B cell (primary cell): ENCODE measurements at regions not wholly inside any gene's neighbourhood (a gene's known extent, or its start where the extent isn't known, plus 50 kb on each side); places are given as distances from the start of the nearest gene placed in this dataset.

Experiments used
- ATAC-seq: fragments of 200-7000 bp; cut with Tn5 transposase; one replicate; pipeline ENCODE4 v1.10.0; 2021; ENCODE audit warnings: low read depth, mild to moderate bottlenecking, moderate number of reproducible peaks, moderate library complexity
- CTCF ChIA-PET: fragments of 350-600 bp; sonication (Branson Sonifier 250); formaldehyde crosslinking; loops from one replicate; lab custom pipeline; 2021; ENCODE audit warnings: antibody characterized with exemption, inconsistent platforms; lab: Charles Lee
- POLR2A ChIA-PET: fragments of 350-600 bp; sonication (Branson Sonifier 250); formaldehyde crosslinking; loops from one replicate; lab custom pipeline; 2021; ENCODE audit warnings: antibody characterized with exemption; lab: Charles Lee
- DNase-seq: peaks from one replicate; pipeline ENCODE4 v3.0.0; 2013
- H2AFZ ChIP-seq: 2 replicates; pipeline ENCODE4 v1.6.1; 2012; ENCODE audit warnings: mild to moderate bottlenecking, low read depth, low read length; ENCODE audit not compliant: insufficient read depth, poor library complexity, severe bottlenecking
- H3K27ac ChIP-seq, 2 donors: 1 replicate in 1 of 2; 2 replicates in 1 of 2; pipeline ENCODE4 v1.5.1; 2012 to 2013; ENCODE audit warnings: low read length in 2 of 2, mild to moderate bottlenecking in 2 of 2, moderate library complexity in 1 of 2
- H3K27me3 ChIP-seq, 4 experiments: fragments of 200-600 bp in 1 of 4; sonication (generic) in 1 of 4; replicated peaks in 1 of 4; 1 replicate in 2 of 4; 2 replicates in 2 of 4; pipeline versions ENCODE4 v1.6.1 to v1.7.0; 2013 to 2016; ENCODE audit warnings: low read length in 3 of 4, mild to moderate bottlenecking in 2 of 4, mixed read lengths in 1 of 4, moderate library complexity in 1 of 4; ENCODE audit not compliant: insufficient read depth in 4 of 4, control insufficient read depth in 3 of 4; ENCODE audit errors: control extremely low read depth in 1 of 4
- H3K36me3 ChIP-seq, 2 experiments: replicated peaks in 1 of 2; 1 replicate in 1 of 2; 2 replicates in 1 of 2; pipeline versions ENCODE4 v1.6.1 to v1.7.1; 2013; ENCODE audit warnings: low read length in 1 of 2; ENCODE audit not compliant: insufficient read depth in 2 of 2, control insufficient read depth in 1 of 2; ENCODE audit errors: control extremely low read depth in 1 of 2, extremely low read depth in 1 of 2
- H3K4me1 ChIP-seq, 2 donors: fragments of 200-600 bp in 1 of 2; sonication (generic) in 1 of 2; 1 replicate in 1 of 2; 2 replicates in 1 of 2; pipeline versions ENCODE4 v1.5.1 to v1.6.1; 2013 to 2017; ENCODE audit warnings: low read length in 2 of 2; ENCODE audit not compliant: control insufficient read depth in 2 of 2, insufficient read depth in 2 of 2
- H3K4me2 ChIP-seq: replicated peaks from 2 replicates; pipeline ENCODE3; 2012; ENCODE audit warnings: mild to moderate bottlenecking, low read depth, low read length; ENCODE audit not compliant: poor library complexity, severe bottlenecking
- H3K4me3 ChIP-seq, 5 experiments: fragments of 200-600 bp in 1 of 5; sonication (generic) in 1 of 5; 1 replicate in 3 of 5; 2 replicates in 2 of 5; pipeline versions ENCODE4 v1.5.1 to v1.7.0; 2011 to 2016; ENCODE audit warnings: low read length in 4 of 5, mild to moderate bottlenecking in 4 of 5, low read depth in 2 of 5, control low read depth in 1 of 5, moderate library complexity in 1 of 5; ENCODE audit not compliant: insufficient read depth in 1 of 5; ENCODE audit errors: control extremely low read depth in 1 of 5, extremely low read depth in 1 of 5
- H3K79me2 ChIP-seq: fragments of 200-600 bp; sonication (generic); one replicate; pipeline ENCODE4 v1.6.0; 2016; ENCODE audit warnings: low read length; ENCODE audit not compliant: control insufficient read depth, insufficient read depth
- H3K9ac ChIP-seq: fragments of 200-600 bp; sonication (generic); 2 replicates; pipeline ENCODE4 v1.6.1; 2017; ENCODE audit warnings: mild to moderate bottlenecking, low read length, moderate library complexity
- H3K9me3 ChIP-seq, 3 donors: one replicate each; pipeline versions ENCODE4 v1.6.1 to v1.7.1; 2013; ENCODE audit warnings: low read length in 2 of 3; ENCODE audit not compliant: control insufficient read depth in 2 of 3, insufficient read depth in 1 of 3; ENCODE audit errors: control extremely low read depth in 1 of 3
- H4K20me1 ChIP-seq: 2 replicates; pipeline ENCODE4 v1.6.0; 2012; ENCODE audit warnings: mild to moderate bottlenecking, low read length; ENCODE audit not compliant: insufficient read depth, control insufficient read depth, poor library complexity, severe bottlenecking
- H3K27ac Mint-ChIP-seq: one replicate; pipeline ENCODE4 v1.8.0; 2021; ENCODE audit warnings: mixed read lengths
- H3K27me3 Mint-ChIP-seq: one replicate; pipeline ENCODE4 v1.8.0; 2021; ENCODE audit warnings: mixed read lengths
- H3K4me1 Mint-ChIP-seq: one replicate; pipeline ENCODE4 v1.8.0; 2021; ENCODE audit warnings: mixed read lengths
- H3K4me3 Mint-ChIP-seq: one replicate; pipeline ENCODE4 v1.8.0; 2021; ENCODE audit warnings: mixed read lengths
- H3K9me3 Mint-ChIP-seq: one replicate; pipeline ENCODE4 v1.8.0; 2022; ENCODE audit warnings: mixed read lengths; ENCODE audit not compliant: insufficient read depth
- CTCF ChIP-seq: fragments of 200-600 bp; IDR thresholded peaks from one replicate; pipeline ENCODE4 v1.8.0; 2022; ENCODE audit warnings: antibody characterized with exemption, mild to moderate bottlenecking
- EZH2 ChIP-seq: IDR thresholded peaks from 2 replicates; pipeline ENCODE4 v1.6.1; 2012; ENCODE audit warnings: borderline replicate concordance, low read depth, mild to moderate bottlenecking, moderate library complexity, low read length; ENCODE audit not compliant: insufficient read depth, poor library complexity, severe bottlenecking
- WGBS: methylation state at CpG from one replicate; pipeline ENCODE4 v1.1.5; 2013; ENCODE audit warnings: missing lambda C conversion rate; ENCODE audit not compliant: insufficient coverage; 5-methylcytosine and 5-hydroxymethylcytosine counted together
- intact Hi-C: fragments of 100-400 bp; cut with micrococcal nuclease; formaldehyde crosslinking; loops from one replicate; pipeline ENCODE4 v1.10.0; 2022

GRCh38 chr19:27846944-27847343 is 1366.0 kb downstream of the UQCRFS1 start:
- no peaks in the 10 kb centered on the region for H3K27me3 Mint-ChIP-seq
- Histone ChIP-seq H3K9ac (no peak overlapping the region), H3K27me3 (no peaks in the 10 kb centered on the region), H3K4me2 (no peak overlapping the region), H3K4me3 (no peak overlapping the region), H4K20me1 (no peaks in the 10 kb centered on the region), H3K4me1 (no peaks in the 10 kb centered on the region), H2AFZ (no peak overlapping the region), H3K36me3 (no peaks in the 10 kb centered on the region), H3K9me3 (peaks cover 1 to 57% (median 43%) of the 10 kb centered on the region in 3 donors), H3K27ac (no peak overlapping the region), H3K79me2 (no peaks in the 10 kb centered on the region)
- no peak overlapping the region for H3K4me3 Mint-ChIP-seq
- H3K4me1 Mint-ChIP-seq, result no peaks in the 10 kb centered on the region
- ATAC-seq (no peak), DNase-seq (no peak)
- ChIA-PET CTCF (no interaction called here), POLR2A (no interaction called here)
- H3K27ac Mint-ChIP-seq, result no peak overlapping the region
- intact Hi-C loops, result no loop called here
- H3K9me3 Mint-ChIP-seq, result peaks cover 39% of the 10 kb centered on the region
- no peak for TF ChIP-seq EZH2
- TF ChIP-seq CTCF, result no peak
- 95% methylated on average over 4 of the region's 5 CpGs for WGBS

- no peak overlapping the region for H3K27ac Mint-ChIP-seq
- peaks cover 38% of the 10 kb centered on the region for H3K9me3 Mint-ChIP-seq
- CTCF ChIA-PET, result no interaction called here
Observed at GRCh38 chr19:27844261-27844660, 1368.7 kb downstream of the UQCRFS1 start.

More at GRCh38 chr19:27844261-27844660, 1368.7 kb downstream of the UQCRFS1 start:
- H2AFZ ChIP-seq, result no peak overlapping the region
- no peak overlapping the region for H3K27ac ChIP-seq
- ATAC-seq, result no peak
- POLR2A ChIA-PET, result no interaction called here
- H3K9me3 ChIP-seq, result peaks cover 1 to 42% (median 31%) of the 10 kb centered on the region in 3 donors
- H3K27me3 ChIP-seq, result no peaks in the 10 kb centered on the region
- TF ChIP-seq EZH2 (no peak), CTCF (no peak)
- no peak for DNase-seq
- H4K20me1 ChIP-seq, result no peaks in the 10 kb centered on the region
- H3K4me3 ChIP-seq, result no peak overlapping the region
- no peaks in the 10 kb centered on the region for H3K79me2 ChIP-seq
- 90% methylated on average over 6 of the region's 6 CpGs for WGBS
- no peaks in the 10 kb centered on the region for H3K27me3 Mint-ChIP-seq
- H3K36me3 ChIP-seq, result no peaks in the 10 kb centered on the region
- H3K4me1 ChIP-seq, result no peaks in the 10 kb centered on the region
- H3K9ac ChIP-seq, result no peak overlapping the region
- H3K4me2 ChIP-seq, result no peak overlapping the region
- intact Hi-C loops, result no loop called here
- no peaks in the 10 kb centered on the region for H3K4me1 Mint-ChIP-seq
- H3K4me3 Mint-ChIP-seq, result no peak overlapping the region
